SK-N-MC (cell line): ENCODE measurements at regions not wholly inside any gene's neighbourhood (a gene's known extent, or its start where the extent isn't known, plus 50 kb on each side); places are given as distances from the start of the nearest gene placed in this dataset.

Source experiments
- EZH2 ChIP-seq: fragments of 200-600 bp; sonication (generic); IDR thresholded peaks from one replicate; pipeline ENCODE4 v1.6.1; 2017; ENCODE audit warnings: antibody characterized with exemption
- FOXP2 ChIP-seq: optimal IDR thresholded peaks from 2 replicates; pipeline ENCODE3; 2011; ENCODE audit warnings: mild to moderate bottlenecking, moderate library complexity; ENCODE audit not compliant: insufficient read depth; ENCODE audit errors: extremely low read length, control extremely low read depth
- POLR2AphosphoS5 ChIP-seq: IDR thresholded peaks from 2 replicates; pipeline ENCODE4 v1.6.1; 2012; ENCODE audit warnings: mild to moderate bottlenecking, low read depth, low read length, borderline replicate concordance

DNA sequence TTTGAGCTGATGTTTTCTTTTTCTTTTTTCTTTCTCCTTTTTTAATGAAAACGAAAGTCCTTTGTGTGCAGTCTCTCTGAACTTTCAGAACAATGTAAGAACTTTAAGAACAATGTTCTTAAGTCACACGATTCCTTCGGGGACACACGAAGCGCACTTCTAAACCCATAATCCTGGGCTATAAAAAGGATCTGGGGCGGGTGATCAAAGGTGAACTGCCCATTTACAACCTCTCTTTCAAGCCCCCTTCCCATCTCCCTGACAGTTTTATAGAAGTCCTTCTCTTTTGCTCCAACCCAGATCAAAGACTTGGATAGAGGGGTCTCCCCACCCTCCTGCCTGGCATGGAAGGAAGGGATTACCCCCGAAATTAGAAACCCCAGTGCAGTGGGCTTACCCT lies 126.8 kb downstream of the BDH1 start:
- TF ChIP-seq POLR2AphosphoS5 = no peak
- no peak for TF ChIP-seq EZH2
- no peak for TF ChIP-seq FOXP2
